ENCODE measurements at regions not wholly inside any gene's neighbourhood (a gene's known extent, or its start where the extent isn't known, plus 50 kb on each side); places are given as distances from the start of the nearest gene placed in this dataset.

DNA sequence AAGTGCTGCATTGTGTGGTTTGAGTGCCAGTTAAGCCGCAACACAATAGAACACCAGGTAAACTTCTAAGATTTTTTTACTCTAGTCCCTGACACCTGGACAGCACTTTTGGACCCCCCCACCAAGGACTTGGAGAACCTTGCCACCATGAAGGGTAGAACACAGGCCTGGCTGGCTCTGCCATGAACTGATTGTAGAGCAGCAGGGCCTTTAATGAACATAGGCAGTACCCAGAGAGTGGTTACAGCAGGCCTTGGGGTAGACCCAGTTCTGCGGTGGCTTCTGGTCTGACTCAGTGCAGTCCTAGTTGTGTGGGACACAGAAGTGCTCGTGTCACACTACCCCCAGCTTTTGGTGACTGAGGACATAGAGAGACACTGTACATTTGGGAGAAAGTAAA, 648.3 kb downstream of the PCDH19 start:
- TF ChIP-seq CTCF (conservative IDR thresholded peaks at IDR 0.05; ENCODE audit: low read depth in 2 of 2) (no peak), JUNB (IDR thresholded peaks at IDR 0.05; ENCODE audit: unreplicated experiment) (no peak), EZH2 (IDR thresholded peaks at IDR 0.05; ENCODE audit: low read depth, unreplicated experiment) (no peak), EZH2phosphoT487 (IDR thresholded peaks at IDR 0.05; ENCODE audit: unreplicated experiment) (no peak), POLR2AphosphoS5 (IDR thresholded peaks at IDR 0.05; ENCODE audit: low read depth) (no peak)
- TF ChIP-seq, protein P1, sequence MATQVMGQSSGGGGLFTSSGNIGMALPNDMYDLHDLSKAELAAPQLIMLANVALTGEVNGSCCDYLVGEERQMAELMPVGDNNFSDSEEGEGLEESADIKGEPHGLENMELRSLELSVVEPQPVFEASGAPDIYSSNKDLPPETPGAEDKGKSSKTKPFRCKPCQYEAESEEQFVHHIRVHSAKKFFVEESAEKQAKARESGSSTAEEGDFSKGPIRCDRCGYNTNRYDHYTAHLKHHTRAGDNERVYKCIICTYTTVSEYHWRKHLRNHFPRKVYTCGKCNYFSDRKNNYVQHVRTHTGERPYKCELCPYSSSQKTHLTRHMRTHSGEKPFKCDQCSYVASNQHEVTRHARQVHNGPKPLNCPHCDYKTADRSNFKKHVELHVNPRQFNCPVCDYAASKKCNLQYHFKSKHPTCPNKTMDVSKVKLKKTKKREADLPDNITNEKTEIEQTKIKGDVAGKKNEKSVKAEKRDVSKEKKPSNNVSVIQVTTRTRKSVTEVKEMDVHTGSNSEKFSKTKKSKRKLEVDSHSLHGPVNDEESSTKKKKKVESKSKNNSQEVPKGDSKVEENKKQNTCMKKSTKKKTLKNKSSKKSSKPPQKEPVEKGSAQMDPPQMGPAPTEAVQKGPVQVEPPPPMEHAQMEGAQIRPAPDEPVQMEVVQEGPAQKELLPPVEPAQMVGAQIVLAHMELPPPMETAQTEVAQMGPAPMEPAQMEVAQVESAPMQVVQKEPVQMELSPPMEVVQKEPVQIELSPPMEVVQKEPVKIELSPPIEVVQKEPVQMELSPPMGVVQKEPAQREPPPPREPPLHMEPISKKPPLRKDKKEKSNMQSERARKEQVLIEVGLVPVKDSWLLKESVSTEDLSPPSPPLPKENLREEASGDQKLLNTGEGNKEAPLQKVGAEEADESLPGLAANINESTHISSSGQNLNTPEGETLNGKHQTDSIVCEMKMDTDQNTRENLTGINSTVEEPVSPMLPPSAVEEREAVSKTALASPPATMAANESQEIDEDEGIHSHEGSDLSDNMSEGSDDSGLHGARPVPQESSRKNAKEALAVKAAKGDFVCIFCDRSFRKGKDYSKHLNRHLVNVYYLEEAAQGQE (IDR thresholded peaks at IDR 0.05; ENCODE audit: unreplicated experiment) = no peak

All from GM23338 (cell line).